ENCODE measurements at regions not wholly inside any gene's neighbourhood (a gene's known extent, or its start where the extent isn't known, plus 50 kb on each side); places are given as distances from the start of the nearest gene placed in this dataset.
"Not testable (repeated sequence)": the region's sequence is repeated elsewhere in the genome, so short reads cannot be mapped to it uniquely, and the experiment has no call there.

DNA sequence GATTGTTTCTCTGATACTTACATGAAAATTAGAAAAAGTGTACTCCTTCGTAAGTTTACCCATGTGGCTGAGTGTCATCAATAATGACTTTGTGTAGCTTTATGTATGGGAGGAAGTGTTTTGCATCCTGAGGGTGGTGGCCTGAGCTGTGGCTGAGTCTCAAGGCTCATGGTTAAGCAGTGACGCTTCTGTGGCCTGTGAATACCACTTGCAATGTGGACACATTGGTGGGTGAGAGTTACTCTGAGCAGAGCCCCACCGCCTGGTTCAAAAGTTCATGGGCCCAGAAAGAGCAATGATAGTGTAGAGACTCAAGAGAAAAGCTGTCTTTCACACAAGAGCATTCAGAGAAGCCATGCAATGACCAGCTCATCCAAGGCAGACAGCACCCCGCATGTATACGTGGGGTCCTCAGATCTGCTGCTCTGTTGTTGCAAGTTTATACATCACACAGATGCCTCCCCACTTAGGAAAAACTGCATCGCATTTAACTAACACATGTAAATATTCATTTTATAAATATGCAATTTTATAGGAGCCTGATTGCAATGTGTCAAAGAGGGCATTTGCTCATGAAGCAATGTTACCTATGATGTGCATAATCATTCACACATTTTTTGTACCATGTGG lies 55.1 kb upstream of the FRMD6 start:
- no peak for DNase-seq

DNA sequence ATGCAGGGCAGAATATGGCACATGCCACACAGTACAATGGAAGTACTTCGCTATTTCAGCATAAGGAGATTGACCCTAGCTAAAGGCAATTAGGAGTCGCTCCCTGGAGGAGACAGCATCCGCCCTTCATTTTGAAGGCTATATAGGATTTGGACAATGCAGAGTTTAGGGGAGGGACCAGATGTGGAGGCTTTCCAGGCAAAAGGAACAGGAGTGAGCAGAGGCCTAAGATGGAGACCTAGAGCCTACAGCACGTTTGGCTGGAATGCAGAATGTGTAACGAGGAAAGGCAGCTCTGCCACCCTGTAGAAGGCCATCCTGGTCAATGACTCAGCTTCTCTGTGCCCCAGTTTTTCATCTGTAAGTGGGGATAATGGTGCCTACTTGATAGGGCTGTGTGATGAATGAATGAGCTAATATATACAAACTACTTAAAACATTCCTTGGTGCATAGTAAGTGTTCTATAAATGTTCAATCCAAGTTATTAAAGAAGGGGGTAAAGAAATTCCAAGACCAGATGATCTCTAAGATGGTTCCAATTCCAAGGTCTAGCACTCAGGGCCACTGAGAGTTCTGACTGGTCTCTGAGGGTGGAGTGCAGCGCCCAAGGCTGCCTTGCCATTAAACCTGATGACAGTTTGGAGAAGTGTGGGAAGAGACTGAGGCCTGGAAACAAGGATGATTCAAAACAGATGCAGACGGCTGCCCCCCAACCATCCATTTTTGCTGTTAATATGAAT lies 54.3 kb upstream of the FRMD6 start:
- DNase-seq, result no peak

DNA sequence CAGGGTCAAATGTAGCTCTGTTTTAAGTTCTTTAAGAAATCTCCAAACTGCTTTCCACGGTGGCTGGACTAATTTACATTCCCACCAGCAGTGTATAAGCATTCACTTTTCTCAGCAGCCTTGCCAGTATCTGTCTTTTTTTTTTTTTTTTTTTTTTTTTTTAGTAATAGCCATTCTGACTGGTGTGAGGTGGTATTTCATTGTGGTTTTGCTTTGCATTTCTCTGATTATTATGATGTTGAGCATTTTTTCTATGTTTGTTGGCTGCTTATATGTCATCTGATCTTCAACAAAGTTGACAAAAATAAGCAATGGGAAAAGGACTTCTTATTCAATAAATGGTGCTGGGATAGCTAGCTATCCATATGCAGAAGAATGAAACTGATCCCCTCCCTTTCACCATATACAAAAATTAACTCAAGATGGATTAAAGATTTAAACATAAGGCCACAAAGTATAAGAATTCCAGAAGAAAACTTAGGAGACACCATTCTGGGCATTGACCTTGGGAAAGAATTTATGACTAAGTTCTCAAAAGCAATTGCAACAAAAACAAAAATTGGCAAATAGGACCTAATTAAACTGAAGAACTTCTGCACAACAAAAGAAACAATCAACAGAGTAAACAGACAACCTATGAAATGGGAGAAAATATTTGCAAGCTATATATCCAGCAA lies 52.6 kb upstream of the FRMD6 start:
- DNase-seq, result not testable (repeated sequence)

DNA sequence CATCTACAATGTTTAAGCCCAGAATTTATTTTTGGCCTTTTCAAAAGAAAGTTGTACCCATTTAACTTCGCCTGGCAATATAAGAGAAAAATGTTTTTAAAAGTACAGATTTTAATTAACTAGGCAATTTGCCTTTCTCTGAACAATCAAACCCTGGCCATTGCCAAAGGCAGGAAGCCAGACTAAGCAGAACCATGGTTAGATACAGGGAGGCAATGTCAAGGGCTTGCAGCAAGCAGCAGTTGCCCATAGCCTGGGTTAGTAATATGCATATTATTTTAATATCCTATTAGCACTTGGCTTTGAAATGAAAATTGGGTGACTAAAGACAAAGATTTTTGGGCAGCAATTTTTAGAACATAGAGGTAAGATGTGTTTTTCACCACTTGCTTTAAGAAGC lies 51.1 kb upstream of the FRMD6 start:
- no peak for DNase-seq
